HepG2 (cell line): ENCODE measurements at regions not wholly inside any gene's neighbourhood (a gene's known extent, or its start where the extent isn't known, plus 50 kb on each side); places are given as distances from the start of the nearest gene placed in this dataset.

Experiments
- ATAC-seq: fragments of 200-7000 bp; cut with Tn5 transposase; 3 replicates; pipeline ENCODE4 v1.9.1; 2020; ENCODE audit warnings: mild to moderate bottlenecking, moderate library complexity
- BruUV-seq: library from RNA; stranded (reverse); fragments of 400-500 nt; replicated peaks from 2 replicates; lab custom pipeline; 2021; lab: Mats Ljungman, UMichigan
- CTCF ChIA-PET: fragments of 300-600 bp; formaldehyde crosslinking; extraction: SDS; loops from one replicate; lab custom pipeline; 2021; ENCODE audit warnings: low total read pairs, inconsistent platforms, low intra/inter-chr PET ratio; lab: Yijun Ruan, JAX
- POLR2A ChIA-PET: fragments of 350-600 bp; sonication (Branson Sonifier 250); formaldehyde crosslinking; loops from one replicate; lab custom pipeline; 2020; ENCODE audit warnings: antibody characterized with exemption, inconsistent platforms; lab: Yijun Ruan, JAX
- DNase-seq: peaks from one replicate; pipeline ENCODE4 v3.0.0-alpha.2; 2015; ENCODE audit warnings: low spot score
- FAIRE-seq: peaks from 3 replicates; lab custom pipeline; 2011; peaks lifted over from hg19 to GRCh38; lab: Jason Lieb, UNC
- H2AFZ ChIP-seq: one replicate; pipeline ENCODE4 v1.6.1; 2011; ENCODE audit warnings: low read length, inconsistent platforms
- H3K27ac ChIP-seq: fragments of 300-600 bp; 3 replicates; pipeline ENCODE4 v1.8.0; 2011; ENCODE audit warnings: mixed run types, mild to moderate bottlenecking, mixed read lengths, low read length, inconsistent platforms; ENCODE audit not compliant: insufficient read depth; ENCODE audit errors: extremely low read length
- H3K27me3 ChIP-seq, 2 experiments: fragments of 200-600 bp in 1 of 2; 2 replicates in 1 of 2; 3 replicates in 1 of 2; pipeline versions ENCODE4 v1.6.0 to v1.8.0; 2011; ENCODE audit warnings: low read length in 2 of 2, mild to moderate bottlenecking in 2 of 2, moderate library complexity in 2 of 2, inconsistent platforms in 1 of 2; ENCODE audit not compliant: insufficient read depth in 2 of 2, control insufficient read depth in 1 of 2
- H3K36me3 ChIP-seq, 2 experiments: fragments of 200-600 bp in 1 of 2; replicated peaks in 1 of 2; 2 replicates in 1 of 2; 3 replicates in 1 of 2; pipeline versions ENCODE4 v1.5.1 to v1.8.0; 2011; ENCODE audit warnings: low read length in 2 of 2, inconsistent platforms in 1 of 2; ENCODE audit not compliant: insufficient read depth in 2 of 2, control insufficient read depth in 1 of 2
- H3K4me1 ChIP-seq: 2 replicates; pipeline ENCODE4 v1.5.1; 2012; ENCODE audit warnings: low read length, inconsistent platforms; ENCODE audit not compliant: insufficient read depth
- H3K4me2 ChIP-seq: 2 replicates; pipeline ENCODE4 v1.6.0; 2011; ENCODE audit warnings: low read depth, low read length, inconsistent platforms
- H3K4me3 ChIP-seq, 3 experiments: fragments of 200-600 bp in 1 of 3; sonication (generic), shearing (Covaris generic) in 1 of 3; replicated peaks in 1 of 3; 2 replicates each; pipeline ENCODE4 v1.5.1; 2011 to 2016; ENCODE audit warnings: low read length in 3 of 3, inconsistent platforms in 2 of 3, low read depth in 2 of 3, mild to moderate bottlenecking in 2 of 3, control low read depth in 1 of 3, mixed read lengths in 1 of 3; ENCODE audit not compliant: insufficient read depth in 1 of 3
- H3K79me2 ChIP-seq: one replicate; pipeline ENCODE4 v1.6.1; 2011; ENCODE audit warnings: low read length, inconsistent platforms; ENCODE audit not compliant: insufficient read depth
- H3K9ac ChIP-seq: 2 replicates; pipeline ENCODE4 v1.6.0; 2011; ENCODE audit warnings: mild to moderate bottlenecking, low read depth, low read length, inconsistent platforms; ENCODE audit not compliant: insufficient read depth
- H3K9me3 ChIP-seq: 2 replicates; pipeline ENCODE4 v1.5.1; 2012; ENCODE audit warnings: mild to moderate bottlenecking, low read length
- H4K20me1 ChIP-seq: 2 replicates; pipeline ENCODE4 v1.6.0; 2011; ENCODE audit warnings: inconsistent platforms, mild to moderate bottlenecking, low read length, moderate library complexity; ENCODE audit not compliant: insufficient read depth
- CHD2 ChIP-seq: IDR thresholded peaks from 2 replicates; pipeline ENCODE4 v1.6.1; 2011; ENCODE audit warnings: low read depth, low read length, improper control_type of control experiment
- JUND ChIP-seq: sonication (generic); formaldehyde crosslinking; IDR thresholded peaks from 2 replicates; pipeline ENCODE4 v1.8.0; 2022; ENCODE audit warnings: mild to moderate bottlenecking, missing genetic modification reagents
- TBL1XR1 ChIP-seq: fragments of 150-350 bp; IDR thresholded peaks from 2 replicates; pipeline ENCODE4 v1.6.1; 2014; ENCODE audit warnings: borderline replicate concordance, low read length; ENCODE audit not compliant: partially characterized antibody
- ZNF644 ChIP-seq: IDR thresholded peaks from 2 replicates; pipeline ENCODE4 v1.6.1; 2016; ENCODE audit warnings: low read depth
- WGBS: methylation state at CpG from one replicate; pipeline ENCODE4 v1.1.6; 2017; ENCODE audit warnings: low lambda C conversion rate; 5-methylcytosine and 5-hydroxymethylcytosine counted together
- in situ Hi-C: cut with HindIII; loops from 2 replicates; pipeline ENCODE4 v1.10.0; 2017; ENCODE audit warnings: low pct_unique_long_range_greater_than_20kb; ENCODE audit not compliant: extremely low pct_ligation_motif_present
- intact Hi-C: fragments of 100-400 bp; cut with micrococcal nuclease; formaldehyde crosslinking; loops from one replicate; pipeline ENCODE4 v1.10.0; 2022; ENCODE audit not compliant: unreplicated experiment
- TF ChIP-seq, protein P1 (sequence below): sonication (generic); formaldehyde crosslinking; IDR thresholded peaks from 2 replicates; pipeline ENCODE4 v1.4.0; 2020; ENCODE audit warnings: missing genetic modification reagents
- TF ChIP-seq, protein P2 (sequence below): sonication (generic); formaldehyde crosslinking; IDR thresholded peaks from 2 replicates; pipeline ENCODE4 v1.5.0; 2020; ENCODE audit warnings: mild to moderate bottlenecking, missing genetic modification reagents, borderline replicate concordance

DNA sequence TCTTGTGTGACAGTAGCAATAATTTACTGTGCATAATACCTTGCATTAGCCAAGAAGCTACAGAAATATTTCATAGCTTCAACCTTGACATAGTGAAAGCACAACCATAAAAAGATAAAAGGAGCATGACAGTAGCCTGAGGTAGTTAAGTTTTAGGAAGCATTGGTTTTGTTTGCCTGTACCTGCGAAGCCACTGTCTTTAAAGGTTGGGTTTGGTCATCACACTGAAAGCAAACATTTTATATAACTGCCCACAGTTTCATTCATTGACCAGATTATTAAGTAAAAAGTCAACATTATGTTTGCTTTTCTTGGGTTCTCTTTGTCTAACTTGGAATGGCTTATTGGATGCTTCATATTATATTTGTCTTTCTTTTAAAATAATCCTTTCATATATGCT, 450.1 kb upstream of the IL12A start:
- H2AFZ ChIP-seq, result no peak overlapping the region
- H3K9ac ChIP-seq, result no peak overlapping the region
- intact Hi-C loops (no loop called here), in situ Hi-C loops (no loop called here)
- no peaks in the 10 kb centered on the region for H3K36me3 ChIP-seq
- no peak for ATAC-seq
- TF ChIP-seq, protein P1, sequence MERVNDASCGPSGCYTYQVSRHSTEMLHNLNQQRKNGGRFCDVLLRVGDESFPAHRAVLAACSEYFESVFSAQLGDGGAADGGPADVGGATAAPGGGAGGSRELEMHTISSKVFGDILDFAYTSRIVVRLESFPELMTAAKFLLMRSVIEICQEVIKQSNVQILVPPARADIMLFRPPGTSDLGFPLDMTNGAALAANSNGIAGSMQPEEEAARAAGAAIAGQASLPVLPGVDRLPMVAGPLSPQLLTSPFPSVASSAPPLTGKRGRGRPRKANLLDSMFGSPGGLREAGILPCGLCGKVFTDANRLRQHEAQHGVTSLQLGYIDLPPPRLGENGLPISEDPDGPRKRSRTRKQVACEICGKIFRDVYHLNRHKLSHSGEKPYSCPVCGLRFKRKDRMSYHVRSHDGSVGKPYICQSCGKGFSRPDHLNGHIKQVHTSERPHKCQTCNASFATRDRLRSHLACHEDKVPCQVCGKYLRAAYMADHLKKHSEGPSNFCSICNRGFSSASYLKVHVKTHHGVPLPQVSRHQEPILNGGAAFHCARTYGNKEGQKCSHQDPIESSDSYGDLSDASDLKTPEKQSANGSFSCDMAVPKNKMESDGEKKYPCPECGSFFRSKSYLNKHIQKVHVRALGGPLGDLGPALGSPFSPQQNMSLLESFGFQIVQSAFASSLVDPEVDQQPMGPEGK, result no peak
- TF ChIP-seq TBL1XR1 (no peak), ZNF644 (CRISPR knock-in tag) (no peak)
- H3K4me1 ChIP-seq, result no peaks in the 10 kb centered on the region
- H3K9me3 ChIP-seq, result no peaks in the 10 kb centered on the region
- no peak for DNase-seq
- 0% methylated on average over 1 of the region's 1 CpG for WGBS
- no peak overlapping the region for H3K27ac ChIP-seq
- no peak for FAIRE-seq
- ChIA-PET CTCF (no interaction called here), POLR2A (no interaction called here)
- H3K79me2 ChIP-seq, result no peaks in the 10 kb centered on the region
- BruUV-seq, result no TSS peak
- no peak overlapping the region for H3K4me3 ChIP-seq
- H4K20me1 ChIP-seq, result no peaks in the 10 kb centered on the region
- no peaks in the 10 kb centered on the region for H3K27me3 ChIP-seq
- H3K4me2 ChIP-seq, result no peak overlapping the region

DNA sequence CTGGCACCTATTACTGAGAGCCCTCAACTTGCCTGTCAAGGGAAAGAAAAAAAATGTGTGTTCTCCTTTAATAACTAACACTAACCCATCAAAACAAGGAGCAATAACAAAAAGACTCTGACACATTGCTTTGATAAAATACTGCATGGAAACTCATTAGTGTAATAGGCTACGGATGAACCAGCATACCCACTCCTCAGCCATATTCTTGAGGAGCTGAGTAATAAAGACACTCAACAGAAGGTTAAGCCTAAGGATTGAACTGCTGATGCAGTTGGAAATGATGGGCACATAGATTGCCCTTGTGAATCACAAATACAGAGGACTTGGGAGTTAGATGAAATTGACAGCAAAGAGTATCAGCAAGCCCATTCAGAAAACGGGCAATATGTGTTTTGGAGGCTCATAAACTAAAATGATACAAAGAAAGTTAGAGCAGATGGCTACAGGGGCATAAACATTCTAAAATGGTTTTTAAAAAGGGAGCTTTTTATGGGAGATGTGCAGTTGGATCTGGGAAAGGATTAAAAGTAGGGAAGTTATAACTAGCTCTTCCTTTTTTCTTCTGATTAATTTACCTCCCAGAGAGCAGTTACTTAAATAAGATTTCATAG, 447.6 kb upstream of the IL12A start:
- intact Hi-C loops, result no loop called here
- no peak overlapping the region for H3K9ac ChIP-seq
- DNase-seq (no peak), FAIRE-seq (no peak), ATAC-seq (no peak)
- in situ Hi-C loops, result no loop called here
- H4K20me1 ChIP-seq, result no peaks in the 10 kb centered on the region
- H3K79me2 ChIP-seq, result no peaks in the 10 kb centered on the region
- no peaks in the 10 kb centered on the region for H3K9me3 ChIP-seq
- WGBS, result 6% methylated on average over 2 of the region's 2 CpGs
- H3K4me3 ChIP-seq, result no peak overlapping the region
- POLR2A ChIA-PET, result no interaction called here
- no peak overlapping the region for H3K4me2 ChIP-seq
- no peaks in the 10 kb centered on the region for H3K36me3 ChIP-seq
- BruUV-seq, result no TSS peak
- no peaks in the 10 kb centered on the region for H3K27me3 ChIP-seq
- no peak overlapping the region for H2AFZ ChIP-seq
- no peaks in the 10 kb centered on the region for H3K4me1 ChIP-seq
- CTCF ChIA-PET, result no interaction called here
- H3K27ac ChIP-seq, result no peak overlapping the region
- no peak for TF ChIP-seq JUND (CRISPR knock-in tag)
- TF ChIP-seq, protein P2, sequence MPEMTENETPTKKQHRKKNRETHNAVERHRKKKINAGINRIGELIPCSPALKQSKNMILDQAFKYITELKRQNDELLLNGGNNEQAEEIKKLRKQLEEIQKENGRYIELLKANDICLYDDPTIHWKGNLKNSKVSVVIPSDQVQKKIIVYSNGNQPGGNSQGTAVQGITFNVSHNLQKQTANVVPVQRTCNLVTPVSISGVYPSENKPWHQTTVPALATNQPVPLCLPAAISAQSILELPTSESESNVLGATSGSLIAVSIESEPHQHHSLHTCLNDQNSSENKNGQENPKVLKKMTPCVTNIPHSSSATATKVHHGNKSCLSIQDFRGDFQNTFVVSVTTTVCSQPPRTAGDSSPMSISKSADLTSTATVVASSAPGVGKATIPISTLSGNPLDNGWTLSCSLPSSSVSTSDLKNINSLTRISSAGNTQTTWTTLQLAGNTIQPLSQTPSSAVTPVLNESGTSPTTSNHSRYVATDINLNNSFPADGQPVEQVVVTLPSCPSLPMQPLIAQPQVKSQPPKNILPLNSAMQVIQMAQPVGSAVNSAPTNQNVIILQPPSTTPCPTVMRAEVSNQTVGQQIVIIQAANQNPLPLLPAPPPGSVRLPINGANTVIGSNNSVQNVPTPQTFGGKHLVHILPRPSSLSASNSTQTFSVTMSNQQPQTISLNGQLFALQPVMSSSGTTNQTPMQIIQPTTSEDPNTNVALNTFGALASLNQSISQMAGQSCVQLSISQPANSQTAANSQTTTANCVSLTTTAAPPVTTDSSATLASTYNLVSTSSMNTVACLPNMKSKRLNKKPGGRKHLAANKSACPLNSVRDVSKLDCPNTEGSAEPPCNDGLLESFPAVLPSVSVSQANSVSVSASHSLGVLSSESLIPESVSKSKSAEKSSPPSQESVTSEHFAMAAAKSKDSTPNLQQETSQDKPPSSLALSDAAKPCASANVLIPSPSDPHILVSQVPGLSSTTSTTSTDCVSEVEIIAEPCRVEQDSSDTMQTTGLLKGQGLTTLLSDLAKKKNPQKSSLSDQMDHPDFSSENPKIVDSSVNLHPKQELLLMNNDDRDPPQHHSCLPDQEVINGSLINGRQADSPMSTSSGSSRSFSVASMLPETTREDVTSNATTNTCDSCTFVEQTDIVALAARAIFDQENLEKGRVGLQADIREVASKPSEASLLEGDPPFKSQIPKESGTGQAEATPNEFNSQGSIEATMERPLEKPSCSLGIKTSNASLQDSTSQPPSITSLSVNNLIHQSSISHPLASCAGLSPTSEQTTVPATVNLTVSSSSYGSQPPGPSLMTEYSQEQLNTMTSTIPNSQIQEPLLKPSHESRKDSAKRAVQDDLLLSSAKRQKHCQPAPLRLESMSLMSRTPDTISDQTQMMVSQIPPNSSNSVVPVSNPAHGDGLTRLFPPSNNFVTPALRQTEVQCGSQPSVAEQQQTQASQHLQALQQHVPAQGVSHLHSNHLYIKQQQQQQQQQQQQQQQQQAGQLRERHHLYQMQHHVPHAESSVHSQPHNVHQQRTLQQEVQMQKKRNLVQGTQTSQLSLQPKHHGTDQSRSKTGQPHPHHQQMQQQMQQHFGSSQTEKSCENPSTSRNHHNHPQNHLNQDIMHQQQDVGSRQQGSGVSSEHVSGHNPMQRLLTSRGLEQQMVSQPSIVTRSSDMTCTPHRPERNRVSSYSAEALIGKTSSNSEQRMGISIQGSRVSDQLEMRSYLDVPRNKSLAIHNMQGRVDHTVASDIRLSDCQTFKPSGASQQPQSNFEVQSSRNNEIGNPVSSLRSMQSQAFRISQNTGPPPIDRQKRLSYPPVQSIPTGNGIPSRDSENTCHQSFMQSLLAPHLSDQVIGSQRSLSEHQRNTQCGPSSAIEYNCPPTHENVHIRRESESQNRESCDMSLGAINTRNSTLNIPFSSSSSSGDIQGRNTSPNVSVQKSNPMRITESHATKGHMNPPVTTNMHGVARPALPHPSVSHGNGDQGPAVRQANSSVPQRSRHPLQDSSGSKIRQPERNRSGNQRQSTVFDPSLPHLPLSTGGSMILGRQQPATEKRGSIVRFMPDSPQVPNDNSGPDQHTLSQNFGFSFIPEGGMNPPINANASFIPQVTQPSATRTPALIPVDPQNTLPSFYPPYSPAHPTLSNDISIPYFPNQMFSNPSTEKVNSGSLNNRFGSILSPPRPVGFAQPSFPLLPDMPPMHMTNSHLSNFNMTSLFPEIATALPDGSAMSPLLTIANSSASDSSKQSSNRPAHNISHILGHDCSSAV, result no peak
- no peak for TF ChIP-seq CHD2
